ENCODE measurements at regions not wholly inside any gene's neighbourhood (a gene's known extent, or its start where the extent isn't known, plus 50 kb on each side); places are given as distances from the start of the nearest gene placed in this dataset.

GRCh38 chr5:92885950-92886349 is 695.1 kb downstream of the NR2F1-AS1 start:
- TF ChIP-seq, protein P1, sequence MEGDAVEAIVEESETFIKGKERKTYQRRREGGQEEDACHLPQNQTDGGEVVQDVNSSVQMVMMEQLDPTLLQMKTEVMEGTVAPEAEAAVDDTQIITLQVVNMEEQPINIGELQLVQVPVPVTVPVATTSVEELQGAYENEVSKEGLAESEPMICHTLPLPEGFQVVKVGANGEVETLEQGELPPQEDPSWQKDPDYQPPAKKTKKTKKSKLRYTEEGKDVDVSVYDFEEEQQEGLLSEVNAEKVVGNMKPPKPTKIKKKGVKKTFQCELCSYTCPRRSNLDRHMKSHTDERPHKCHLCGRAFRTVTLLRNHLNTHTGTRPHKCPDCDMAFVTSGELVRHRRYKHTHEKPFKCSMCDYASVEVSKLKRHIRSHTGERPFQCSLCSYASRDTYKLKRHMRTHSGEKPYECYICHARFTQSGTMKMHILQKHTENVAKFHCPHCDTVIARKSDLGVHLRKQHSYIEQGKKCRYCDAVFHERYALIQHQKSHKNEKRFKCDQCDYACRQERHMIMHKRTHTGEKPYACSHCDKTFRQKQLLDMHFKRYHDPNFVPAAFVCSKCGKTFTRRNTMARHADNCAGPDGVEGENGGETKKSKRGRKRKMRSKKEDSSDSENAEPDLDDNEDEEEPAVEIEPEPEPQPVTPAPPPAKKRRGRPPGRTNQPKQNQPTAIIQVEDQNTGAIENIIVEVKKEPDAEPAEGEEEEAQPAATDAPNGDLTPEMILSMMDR (conservative IDR thresholded peaks at IDR 0.05; ENCODE audit: low read length) = no peak
- TF ChIP-seq EZH2phosphoT487 (IDR thresholded peaks at IDR 0.05; ENCODE audit: borderline replicate concordance) = no peak

Measured in Loucy (cell line).